Endodermal cell (in vitro differentiated cells): ENCODE measurements at regions not wholly inside any gene's neighbourhood (a gene's known extent, or its start where the extent isn't known, plus 50 kb on each side); places are given as distances from the start of the nearest gene placed in this dataset.

Experiments
- DNase-seq: peaks from one replicate; pipeline ENCODE4 v3.0.0-alpha.2; 2017
- H3K27ac ChIP-seq: 2 replicates; pipeline ENCODE4 v1.5.1; 2013; ENCODE audit warnings: mild to moderate bottlenecking, low read depth, low read length, moderate library complexity
- H3K27me3 ChIP-seq: 2 replicates; pipeline ENCODE4 v1.6.1; 2013; ENCODE audit warnings: mild to moderate bottlenecking, low read length, moderate library complexity; ENCODE audit not compliant: insufficient read depth, control insufficient read depth, poor library complexity, severe bottlenecking
- H3K36me3 ChIP-seq: 2 replicates; pipeline ENCODE4 v1.7.0; 2013; ENCODE audit warnings: mild to moderate bottlenecking, low read length, moderate library complexity; ENCODE audit not compliant: control insufficient read depth, insufficient read depth
- H3K4me1 ChIP-seq: one replicate; pipeline ENCODE4 v1.7.0; 2013; ENCODE audit warnings: low read length; ENCODE audit not compliant: control insufficient read depth, insufficient read depth
- H3K4me3 ChIP-seq: 2 replicates; pipeline ENCODE4 v1.5.1; 2013; ENCODE audit warnings: mild to moderate bottlenecking, low read length, moderate library complexity
- H3K9ac ChIP-seq: 2 replicates; pipeline ENCODE4 v1.6.1; 2013; ENCODE audit warnings: mild to moderate bottlenecking, low read length, moderate library complexity; ENCODE audit not compliant: poor library complexity, severe bottlenecking; ENCODE audit errors: extremely low read depth
- H3K9me3 ChIP-seq: 2 replicates; pipeline ENCODE4 v1.6.1; 2013; ENCODE audit warnings: mild to moderate bottlenecking, low read length, moderate library complexity; ENCODE audit not compliant: control insufficient read depth
- H3K27ac Mint-ChIP-seq: 2 replicates; pipeline ENCODE4 v1.8.0; 2020; ENCODE audit warnings: mixed read lengths
- H3K27me3 Mint-ChIP-seq: 2 replicates; pipeline ENCODE4 v1.8.0; 2021; ENCODE audit warnings: mild to moderate bottlenecking, mixed read lengths; ENCODE audit not compliant: insufficient read depth
- H3K36me3 Mint-ChIP-seq: 2 replicates; pipeline ENCODE4 v1.8.0; 2020; ENCODE audit warnings: low read depth, mixed read lengths
- H3K4me1 Mint-ChIP-seq: 2 replicates; pipeline ENCODE4 v1.8.0; 2020; ENCODE audit warnings: mixed read lengths
- H3K4me3 Mint-ChIP-seq: 2 replicates; pipeline ENCODE4 v1.8.0; 2020; ENCODE audit warnings: mild to moderate bottlenecking, moderate library complexity, mixed read lengths
- H3K9me3 Mint-ChIP-seq: 2 replicates; pipeline ENCODE4 v1.8.0; 2020; ENCODE audit warnings: mild to moderate bottlenecking, mixed read lengths
- CTCF ChIP-seq: fragments of 200-600 bp; sonication (generic); conservative IDR thresholded peaks from 2 replicates; pipeline ENCODE4 v1.5.0; 2021; ENCODE audit warnings: antibody characterized with exemption, mild to moderate bottlenecking
- WGBS, 2 experiments: methylation state at CpG; one replicate each; pipeline versions ENCODE4 v1.1.5 to v1.1.7; 2013; ENCODE audit warnings: missing lambda C conversion rate in 2 of 2, mixed read lengths in 1 of 2; ENCODE audit not compliant: insufficient coverage in 1 of 2, insufficient read length in 1 of 2; 5-methylcytosine and 5-hydroxymethylcytosine counted together

GRCh38 chr12:74337951-74338350 is 199.7 kb upstream of the ATXN7L3B start:
- no peak for DNase-seq
- H3K27me3 Mint-ChIP-seq: no peaks in the 10 kb centered on the region
- H3K4me1 ChIP-seq: no peaks in the 10 kb centered on the region
- no peak overlapping the region for H3K4me3 ChIP-seq
- no peaks in the 10 kb centered on the region for H3K36me3 ChIP-seq
- H3K4me1 Mint-ChIP-seq: peaks cover 5% of the 10 kb centered on the region
- H3K4me3 Mint-ChIP-seq: no peak overlapping the region
- H3K27me3 ChIP-seq: no peaks in the 10 kb centered on the region
- H3K27ac ChIP-seq: no peak overlapping the region
- no peaks in the 10 kb centered on the region for H3K9me3 ChIP-seq
- no peak overlapping the region for H3K9ac ChIP-seq
- H3K36me3 Mint-ChIP-seq: no peaks in the 10 kb centered on the region
- no CpG with 5 or more reads among the region's 1 CpG for WGBS, 2 experiments
- no peaks in the 10 kb centered on the region for H3K9me3 Mint-ChIP-seq
- H3K27ac Mint-ChIP-seq: no peak overlapping the region
- no peak for TF ChIP-seq CTCF

- peaks cover 5% of the 10 kb centered on the region for H3K4me1 Mint-ChIP-seq
- DNase-seq: no peak
- H3K36me3 Mint-ChIP-seq: no peaks in the 10 kb centered on the region
- no peaks in the 10 kb centered on the region for H3K27me3 ChIP-seq
- WGBS, 2 experiments: 78 to 85% methylated on average over 1 to 2 of the region's 2 CpGs
- no peak overlapping the region for H3K9ac ChIP-seq
- no peaks in the 10 kb centered on the region for H3K27me3 Mint-ChIP-seq
- TF ChIP-seq CTCF: no peak
- H3K4me1 ChIP-seq: no peaks in the 10 kb centered on the region
- H3K9me3 Mint-ChIP-seq: no peaks in the 10 kb centered on the region
- no peak overlapping the region for H3K27ac Mint-ChIP-seq
- H3K36me3 ChIP-seq: no peaks in the 10 kb centered on the region
- no peak overlapping the region for H3K4me3 Mint-ChIP-seq
- H3K9me3 ChIP-seq: no peaks in the 10 kb centered on the region
- H3K27ac ChIP-seq: no peak overlapping the region
- H3K4me3 ChIP-seq: no peak overlapping the region
These were observed 198.4 kb upstream of the ATXN7L3B start for GRCh38 chr12:74339211-74339610.

GRCh38 chr12:74349925-74350324 is 187.7 kb upstream of the ATXN7L3B start:
- Histone ChIP-seq H3K36me3 (no peaks in the 10 kb centered on the region), H3K4me1 (no peaks in the 10 kb centered on the region), H3K27ac (no peak overlapping the region), H3K9ac (no peak overlapping the region), H3K4me3 (no peak overlapping the region), H3K27me3 (no peaks in the 10 kb centered on the region), H3K9me3 (no peaks in the 10 kb centered on the region)
- no peak for TF ChIP-seq CTCF
- H3K36me3 Mint-ChIP-seq: no peaks in the 10 kb centered on the region
- H3K27ac Mint-ChIP-seq: no peak overlapping the region
- no peaks in the 10 kb centered on the region for H3K27me3 Mint-ChIP-seq
- WGBS, 2 experiments: 90 to 94% methylated on average over 2 to 3 of the region's 3 CpGs
- H3K9me3 Mint-ChIP-seq: peaks cover 13% of the 10 kb centered on the region
- no peak overlapping the region for H3K4me3 Mint-ChIP-seq
- H3K4me1 Mint-ChIP-seq: no peaks in the 10 kb centered on the region
- DNase-seq: no peak
